ENCODE measurements at regions not wholly inside any gene's neighbourhood (a gene's known extent, or its start where the extent isn't known, plus 50 kb on each side); places are given as distances from the start of the nearest gene placed in this dataset.

DNA sequence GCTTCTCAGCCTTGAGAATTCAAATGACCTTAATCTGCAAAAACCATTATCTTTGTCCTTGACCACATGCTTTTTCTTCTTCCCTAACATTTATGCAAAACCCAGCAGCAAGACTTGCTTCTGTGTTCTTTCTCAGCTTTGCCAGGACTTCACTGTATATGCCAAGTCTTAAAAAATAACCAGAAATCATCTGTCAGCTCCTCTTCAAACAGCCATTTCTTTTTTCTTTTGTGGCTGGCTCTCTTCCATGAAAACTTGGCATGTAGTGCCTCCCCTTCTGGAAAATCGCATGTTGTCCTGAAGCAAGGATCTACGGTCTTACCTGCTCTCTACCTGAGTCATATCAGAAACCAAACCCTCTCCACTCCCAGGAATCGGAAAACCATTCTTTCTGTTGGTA is 364.9 kb downstream of the RPS29 start:
- H3K4me1 Mint-ChIP-seq = no peaks in the 10 kb centered on the region
- H3K4me3 Mint-ChIP-seq = no peak overlapping the region

More for the DNA sequence above, 364.9 kb downstream of the RPS29 start:
- H3K4ac ChIP-seq (ENCODE audit: low read depth, low read length) = no peak overlapping the region
- H3K14ac ChIP-seq (ENCODE audit: insufficient read depth, low read length) = no peak overlapping the region
- no peak overlapping the region for H2AK5ac ChIP-seq (ENCODE audit: insufficient read length, low read length)
- H3K4me2 ChIP-seq (ENCODE audit: insufficient read depth, insufficient read length, low read length) = no peak overlapping the region
- no peak overlapping the region for H2BK15ac ChIP-seq (ENCODE audit: low read depth, low read length)
- Mint-ChIP-seq H3K36me3 (ENCODE audit: insufficient read depth in 1 of 3, low read depth in 3 of 3) (no peaks in the 10 kb centered on the region), H3K9me3 (no peaks in the 10 kb centered on the region), H3K27ac (peak overlapping the region in 1 of 3 experiments; percentile 6; a peak in 1 of 7 replicates), H3K27me3 (ENCODE audit: low read depth) (no peaks in the 10 kb centered on the region)
- no peaks in the 10 kb centered on the region for H3K79me2 ChIP-seq (ENCODE audit: insufficient read depth, low read length)
- H3K18ac ChIP-seq (ENCODE audit: insufficient read length, low read depth, low read length) = no peak overlapping the region
- no peaks in the 10 kb centered on the region for H3K9me3 ChIP-seq (ENCODE audit: control insufficient read depth, low read depth, low read length)
- no peak overlapping the region for H4K91ac ChIP-seq (ENCODE audit: insufficient read length, low read depth, low read length)
- H3K23ac ChIP-seq (ENCODE audit: insufficient read length, low read depth, low read length) = no peak overlapping the region
- H3K23me2 ChIP-seq (ENCODE audit: insufficient read length, low read depth, low read length, poor library complexity, severe bottlenecking) = no peaks in the 10 kb centered on the region
- no peaks in the 10 kb centered on the region for H3K27me3 ChIP-seq (ENCODE audit: insufficient read depth, low read length)
- no peaks in the 10 kb centered on the region for H3K4me1 ChIP-seq (ENCODE audit: insufficient read depth, low read length)
- DNase-seq = no peak
- H2AFZ ChIP-seq (ENCODE audit: low read length) = no peak overlapping the region
- no CpG with 5 or more reads among the region's 3 CpGs for WGBS (ENCODE audit: extremely low coverage, insufficient read length, low lambda C conversion rate)
- no peak overlapping the region for H3K9ac ChIP-seq (ENCODE audit: extremely low read depth, insufficient read length, low read length)
- H3T11ph ChIP-seq (ENCODE audit: low read length) = no peak overlapping the region
- no peak overlapping the region for H2BK120ac ChIP-seq (ENCODE audit: low read depth, low read length, poor library complexity, severe bottlenecking)
- H2BK20ac ChIP-seq (ENCODE audit: low read depth, low read length, poor library complexity, severe bottlenecking) = no peak overlapping the region
- H4K20me1 ChIP-seq (ENCODE audit: control insufficient read depth, insufficient read depth, insufficient read length) = no peaks in the 10 kb centered on the region
- no peak overlapping the region for H4K8ac ChIP-seq (replicated peaks; ENCODE audit: insufficient read length, low read depth, low read length)
- H4K5ac ChIP-seq (ENCODE audit: insufficient read length, low read depth, low read length) = no peak overlapping the region
- H3K79me1 ChIP-seq (ENCODE audit: insufficient read depth, low read depth, low read length, poor library complexity, severe bottlenecking) = no peaks in the 10 kb centered on the region
- H2BK5ac ChIP-seq (ENCODE audit: insufficient read length, low read length) = no peak overlapping the region
- H3K27ac ChIP-seq (ENCODE audit: insufficient read length, low read depth, low read length) = no peak overlapping the region
- TF ChIP-seq, protein P1, sequence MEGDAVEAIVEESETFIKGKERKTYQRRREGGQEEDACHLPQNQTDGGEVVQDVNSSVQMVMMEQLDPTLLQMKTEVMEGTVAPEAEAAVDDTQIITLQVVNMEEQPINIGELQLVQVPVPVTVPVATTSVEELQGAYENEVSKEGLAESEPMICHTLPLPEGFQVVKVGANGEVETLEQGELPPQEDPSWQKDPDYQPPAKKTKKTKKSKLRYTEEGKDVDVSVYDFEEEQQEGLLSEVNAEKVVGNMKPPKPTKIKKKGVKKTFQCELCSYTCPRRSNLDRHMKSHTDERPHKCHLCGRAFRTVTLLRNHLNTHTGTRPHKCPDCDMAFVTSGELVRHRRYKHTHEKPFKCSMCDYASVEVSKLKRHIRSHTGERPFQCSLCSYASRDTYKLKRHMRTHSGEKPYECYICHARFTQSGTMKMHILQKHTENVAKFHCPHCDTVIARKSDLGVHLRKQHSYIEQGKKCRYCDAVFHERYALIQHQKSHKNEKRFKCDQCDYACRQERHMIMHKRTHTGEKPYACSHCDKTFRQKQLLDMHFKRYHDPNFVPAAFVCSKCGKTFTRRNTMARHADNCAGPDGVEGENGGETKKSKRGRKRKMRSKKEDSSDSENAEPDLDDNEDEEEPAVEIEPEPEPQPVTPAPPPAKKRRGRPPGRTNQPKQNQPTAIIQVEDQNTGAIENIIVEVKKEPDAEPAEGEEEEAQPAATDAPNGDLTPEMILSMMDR (conservative IDR thresholded peaks at IDR 0.05) = no peak
- H3K56ac ChIP-seq (ENCODE audit: insufficient read length, low read depth, low read length) = no peak overlapping the region
- H2BK12ac ChIP-seq (ENCODE audit: insufficient read length, low read depth, low read length) = no peak overlapping the region

Measured in H9 (cell line).